OCI-LY7 (cell line): ENCODE measurements at regions not wholly inside any gene's neighbourhood (a gene's known extent, or its start where the extent isn't known, plus 50 kb on each side); places are given as distances from the start of the nearest gene placed in this dataset.
"Not testable (repeated sequence)": the region's sequence is repeated elsewhere in the genome, so short reads cannot be mapped to it uniquely, and the experiment has no call there.

Source experiments
- BruUV-seq: library from RNA; stranded (reverse); fragments of 400-500 nt; replicated peaks from 2 replicates; lab custom pipeline; 2021; lab: Mats Ljungman, UMichigan
- CTCF ChIA-PET: fragments of 300-600 bp; sonication (Branson Sonifier 250); formaldehyde crosslinking; loops from one replicate; lab custom pipeline; 2022; ENCODE audit warnings: antibody characterized with exemption; ENCODE audit not compliant: unreplicated experiment; lab: Charles Lee
- POLR2A ChIA-PET: fragments of 300-600 bp; sonication (Branson Sonifier 250); formaldehyde crosslinking; loops from one replicate; lab custom pipeline; 2022; ENCODE audit warnings: antibody characterized with exemption; lab: Charles Lee
- DNase-seq: peaks from one replicate; pipeline ENCODE4 v3.0.0-alpha.2; 2015; ENCODE audit warnings: low spot score
- H2AFZ ChIP-seq: fragments of 200-600 bp; sonication (generic), shearing (Covaris generic); 2 replicates; pipeline ENCODE4 v1.6.1; 2014; ENCODE audit warnings: mild to moderate bottlenecking, antibody characterized with exemption, low read length, moderate library complexity
- H3K27ac ChIP-seq: fragments of 200-600 bp; sonication (generic); 2 replicates; pipeline ENCODE4 v1.5.1; 2014; ENCODE audit warnings: mixed run types, low read depth, mild to moderate bottlenecking, moderate library complexity, low read length, inconsistent platforms; ENCODE audit not compliant: poor library complexity, severe bottlenecking
- H3K36me3 ChIP-seq: fragments of 200-600 bp; sonication (generic); 2 replicates; pipeline ENCODE4 v1.6.1; 2014; ENCODE audit warnings: mild to moderate bottlenecking, antibody characterized with exemption, low read length, moderate library complexity, mixed read lengths; ENCODE audit not compliant: insufficient read depth
- H3K4me1 ChIP-seq: fragments of 200-600 bp; sonication (generic); 2 replicates; pipeline ENCODE4 v1.5.1; 2014; ENCODE audit warnings: mild to moderate bottlenecking, low read length; ENCODE audit not compliant: insufficient read depth, poor library complexity, severe bottlenecking
- H3K4me2 ChIP-seq: fragments of 200-600 bp; sonication (generic); 2 replicates; pipeline ENCODE4 v1.6.1; 2014; ENCODE audit warnings: mild to moderate bottlenecking, low read length
- H3K4me3 ChIP-seq: fragments of 200-600 bp; sonication (generic); 2 replicates; pipeline ENCODE4 v1.5.1; 2014; ENCODE audit warnings: mild to moderate bottlenecking, low read depth, low read length; ENCODE audit not compliant: poor library complexity, severe bottlenecking
- H3K79me2 ChIP-seq: fragments of 200-600 bp; sonication (generic); 2 replicates; pipeline ENCODE4 v1.6.1; 2016; ENCODE audit warnings: low read depth, mild to moderate bottlenecking, low read length, moderate library complexity, mixed read lengths; ENCODE audit not compliant: insufficient read depth
- H3K9me2 ChIP-seq: fragments of 200-600 bp; sonication (generic); 2 replicates; pipeline ENCODE4 v1.6.1; 2016; ENCODE audit warnings: mild to moderate bottlenecking, low read length, mixed read lengths; ENCODE audit not compliant: insufficient read depth
- H3K9me3 ChIP-seq: fragments of 200-600 bp; sonication (generic); 2 replicates; pipeline ENCODE4 v1.6.1; 2014; ENCODE audit warnings: mild to moderate bottlenecking, mixed run types, low read length, mixed read lengths
- H4K20me1 ChIP-seq: fragments of 200-600 bp; sonication (generic); 2 replicates; pipeline ENCODE4 v1.6.1; 2014; ENCODE audit warnings: mild to moderate bottlenecking, antibody characterized with exemption, low read length, moderate library complexity, mixed read lengths; ENCODE audit not compliant: insufficient read depth
- EZH2phosphoT487 ChIP-seq: fragments of 200-600 bp; sonication (generic); IDR thresholded peaks from 2 replicates; pipeline ENCODE4 v1.6.1; 2018; ENCODE audit warnings: low read depth, borderline replicate concordance, mild to moderate bottlenecking, mixed run types, antibody characterized with exemption, low read length, moderate library complexity, mixed read lengths
- intact Hi-C: fragments of 100-400 bp; cut with micrococcal nuclease; formaldehyde crosslinking; loops from one replicate; pipeline ENCODE4 v1.10.0; 2022; ENCODE audit not compliant: unreplicated experiment
- TF ChIP-seq, protein P1 (sequence below): fragments of 200-600 bp; sonication (generic); conservative IDR thresholded peaks from 2 replicates; pipeline ENCODE4 v1.5.1; 2014; ENCODE audit warnings: mild to moderate bottlenecking, antibody characterized with exemption, low read length, moderate library complexity, mixed read lengths

DNA sequence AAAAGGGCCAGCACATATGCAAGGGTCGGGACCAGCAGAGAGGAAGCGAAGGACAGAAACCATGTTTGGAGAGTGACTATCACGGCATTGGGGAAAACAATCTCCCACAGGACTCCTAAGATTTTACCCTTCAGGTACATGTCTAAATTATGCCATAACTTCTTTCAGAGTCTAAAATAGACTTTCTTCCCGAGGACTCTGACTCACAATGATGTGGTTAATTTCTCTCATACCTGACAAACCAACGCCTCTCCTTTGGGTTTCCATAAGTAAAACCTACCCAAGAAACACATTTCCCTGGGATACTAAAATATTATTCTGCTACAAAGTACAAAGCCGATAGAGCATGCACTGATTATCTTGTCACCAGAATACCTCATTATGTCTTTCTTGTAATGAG, 127.8 kb upstream of the NETO1 start:
- DNase-seq, result no peak
- Histone ChIP-seq H3K9me2 (no peaks in the 10 kb centered on the region), H3K4me3 (no peak overlapping the region), H4K20me1 (no peaks in the 10 kb centered on the region), H3K4me1 (no peaks in the 10 kb centered on the region), H3K9me3 (no peaks in the 10 kb centered on the region), H3K4me2 (no peak overlapping the region), H2AFZ (no peak overlapping the region), H3K36me3 (no peaks in the 10 kb centered on the region), H3K27ac (no peak overlapping the region), H3K79me2 (no peaks in the 10 kb centered on the region)
- TF ChIP-seq, protein P1, sequence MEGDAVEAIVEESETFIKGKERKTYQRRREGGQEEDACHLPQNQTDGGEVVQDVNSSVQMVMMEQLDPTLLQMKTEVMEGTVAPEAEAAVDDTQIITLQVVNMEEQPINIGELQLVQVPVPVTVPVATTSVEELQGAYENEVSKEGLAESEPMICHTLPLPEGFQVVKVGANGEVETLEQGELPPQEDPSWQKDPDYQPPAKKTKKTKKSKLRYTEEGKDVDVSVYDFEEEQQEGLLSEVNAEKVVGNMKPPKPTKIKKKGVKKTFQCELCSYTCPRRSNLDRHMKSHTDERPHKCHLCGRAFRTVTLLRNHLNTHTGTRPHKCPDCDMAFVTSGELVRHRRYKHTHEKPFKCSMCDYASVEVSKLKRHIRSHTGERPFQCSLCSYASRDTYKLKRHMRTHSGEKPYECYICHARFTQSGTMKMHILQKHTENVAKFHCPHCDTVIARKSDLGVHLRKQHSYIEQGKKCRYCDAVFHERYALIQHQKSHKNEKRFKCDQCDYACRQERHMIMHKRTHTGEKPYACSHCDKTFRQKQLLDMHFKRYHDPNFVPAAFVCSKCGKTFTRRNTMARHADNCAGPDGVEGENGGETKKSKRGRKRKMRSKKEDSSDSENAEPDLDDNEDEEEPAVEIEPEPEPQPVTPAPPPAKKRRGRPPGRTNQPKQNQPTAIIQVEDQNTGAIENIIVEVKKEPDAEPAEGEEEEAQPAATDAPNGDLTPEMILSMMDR, result no peak
- TF ChIP-seq EZH2phosphoT487, result no peak
- intact Hi-C loops, result no loop called here
- ChIA-PET POLR2A (no interaction called here), CTCF (no interaction called here)
- BruUV-seq, result no TSS peak

DNA sequence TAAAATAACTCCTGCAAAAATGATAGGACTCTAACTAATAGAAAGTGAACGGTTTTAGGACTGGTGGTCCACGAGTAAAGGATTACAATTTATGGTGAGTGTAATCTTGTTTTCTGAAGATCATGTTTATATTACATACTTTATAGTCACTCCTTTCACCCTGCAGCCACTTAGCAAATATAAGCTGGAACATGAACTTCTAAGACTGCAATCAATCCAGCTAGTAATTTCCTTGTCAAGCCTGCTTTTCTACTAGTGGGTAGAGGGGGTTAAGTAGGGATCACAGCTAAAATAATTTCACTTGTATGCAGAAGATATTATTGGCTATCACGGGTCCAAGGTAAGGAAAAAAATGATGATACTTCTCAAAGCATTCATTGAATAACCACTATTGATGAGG, 125.5 kb upstream of the NETO1 start:
- H3K4me3 ChIP-seq, result no peak overlapping the region
- intact Hi-C loops, result no loop called here
- H3K9me2 ChIP-seq, result no peaks in the 10 kb centered on the region
- H3K79me2 ChIP-seq, result no peaks in the 10 kb centered on the region
- no TSS peak for BruUV-seq
- no peak for DNase-seq
- H4K20me1 ChIP-seq, result no peaks in the 10 kb centered on the region
- H3K4me1 ChIP-seq, result no peaks in the 10 kb centered on the region
- ChIA-PET CTCF (no interaction called here), POLR2A (no interaction called here)
- H3K27ac ChIP-seq, result no peak overlapping the region
- no peak overlapping the region for H2AFZ ChIP-seq
- no peaks in the 10 kb centered on the region for H3K36me3 ChIP-seq
- H3K4me2 ChIP-seq, result no peak overlapping the region
- H3K9me3 ChIP-seq, result no peaks in the 10 kb centered on the region
- TF ChIP-seq EZH2phosphoT487, result no peak
- TF ChIP-seq, protein P1, result no peak

DNA sequence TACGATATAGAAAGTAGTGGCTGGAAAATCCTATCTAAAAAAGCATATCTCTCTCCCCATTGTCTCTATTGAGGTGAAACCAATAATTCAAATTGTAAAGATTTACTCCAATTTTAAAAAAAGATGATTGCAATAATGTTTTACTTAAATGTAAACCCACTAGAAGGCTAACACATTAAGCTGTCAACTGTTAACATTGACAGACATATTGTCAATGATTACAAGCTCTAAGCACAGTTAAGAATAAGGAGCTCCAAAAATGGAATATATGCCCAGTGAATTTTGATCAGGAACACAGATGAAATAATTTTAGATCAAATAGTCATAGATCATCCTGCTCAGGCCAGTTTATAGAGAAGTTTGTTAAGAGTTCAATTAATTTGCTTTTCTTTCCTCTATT, 123.6 kb upstream of the NETO1 start:
- H2AFZ ChIP-seq, result no peak overlapping the region
- no peaks in the 10 kb centered on the region for H3K36me3 ChIP-seq
- H3K4me3 ChIP-seq, result no peak overlapping the region
- no peaks in the 10 kb centered on the region for H3K9me3 ChIP-seq
- POLR2A ChIA-PET, result interaction anchor here (0.7 kb wide), 1 partner anchor 142 kb away, joined by 3 read pairs; no protein-coding TSS in a partner anchor
- TF ChIP-seq EZH2phosphoT487, result no peak
- TF ChIP-seq, protein P1, result no peak
- intact Hi-C loops, result no loop called here
- H3K9me2 ChIP-seq, result no peaks in the 10 kb centered on the region
- no peaks in the 10 kb centered on the region for H3K79me2 ChIP-seq
- BruUV-seq, result no TSS peak
- H4K20me1 ChIP-seq, result no peaks in the 10 kb centered on the region
- no peaks in the 10 kb centered on the region for H3K4me1 ChIP-seq
- no peak for DNase-seq
- no peak overlapping the region for H3K4me2 ChIP-seq
- CTCF ChIA-PET, result no interaction called here
- no peak overlapping the region for H3K27ac ChIP-seq

DNA sequence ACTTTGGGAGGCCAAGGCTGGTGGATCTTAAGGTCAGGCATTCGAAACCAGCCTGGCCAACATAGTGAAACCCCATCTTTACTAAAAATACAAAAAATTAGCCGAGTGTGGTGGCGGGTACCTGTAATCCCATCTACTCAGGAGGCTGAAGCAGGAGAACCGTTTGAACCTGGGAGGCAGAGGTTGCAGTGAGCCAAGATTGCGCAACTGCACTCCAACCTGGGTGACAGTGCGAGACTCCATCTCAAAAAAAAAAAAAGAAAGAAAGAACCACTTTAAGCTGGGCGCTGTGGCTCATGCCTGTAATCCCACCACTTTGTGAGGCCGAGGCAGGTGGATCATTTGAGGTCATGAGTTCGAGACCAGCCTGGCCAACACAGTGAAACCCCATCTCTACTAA, 119.8 kb upstream of the NETO1 start:
- H3K4me2 ChIP-seq, DNase-seq, POLR2A ChIA-PET, BruUV-seq, H3K36me3 ChIP-seq, H3K4me3 ChIP-seq, H3K9me2 ChIP-seq, H3K27ac ChIP-seq, H2AFZ ChIP-seq, intact Hi-C loops, H3K4me1 ChIP-seq, H3K9me3 ChIP-seq, CTCF ChIA-PET, H4K20me1 ChIP-seq, H3K79me2 ChIP-seq: not testable (repeated sequence)
